Forelimb muscle (tissue), 1 donor: ENCODE measurements at regions not wholly inside any gene's neighbourhood (a gene's known extent, or its start where the extent isn't known, plus 50 kb on each side); places are given as distances from the start of the nearest gene placed in this dataset.

Experiments used
- DNase-seq: peaks from one replicate; pipeline ENCODE4 v3.0.0-alpha.2; 2013; ENCODE audit warnings: low read depth

- DNase-seq: no peak
Observed at GRCh38 chr10:130371156-130371555, 235.0 kb downstream of the GLRX3 start.

- DNase-seq: no peak
Observed at GRCh38 chr10:130371666-130372065, 235.5 kb downstream of the GLRX3 start.

GRCh38 chr10:130372222-130372621 is 236.0 kb downstream of the GLRX3 start:
- no peak for DNase-seq

GRCh38 chr10:130372866-130373265 is 236.7 kb downstream of the GLRX3 start:
- no peak for DNase-seq

- DNase-seq: no peak
Observed at GRCh38 chr10:130377986-130378540, 241.9 kb downstream of the GLRX3 start.

- no peak for DNase-seq
Observed at GRCh38 chr10:130378556-130379400, 242.6 kb downstream of the GLRX3 start.

GRCh38 chr10:130380056-130380455 is 243.9 kb downstream of the GLRX3 start:
- no peak for DNase-seq

GRCh38 chr10:130382031-130382430 is 245.8 kb downstream of the GLRX3 start:
- no peak for DNase-seq

GRCh38 chr10:130387936-130388580 is 251.9 kb downstream of the GLRX3 start:
- no peak for DNase-seq

GRCh38 chr10:130388746-130389145 is 252.6 kb downstream of the GLRX3 start:
- DNase-seq: no peak

GRCh38 chr10:130389906-130390305 is 253.7 kb downstream of the GLRX3 start:
- no peak for DNase-seq

- no peak for DNase-seq
Observed at GRCh38 chr10:130392031-130392430, 255.8 kb downstream of the GLRX3 start.

- no peak for DNase-seq
Observed at GRCh38 chr10:130393342-130393741, 257.2 kb downstream of the GLRX3 start.

GRCh38 chr10:130394832-130395231 is 258.6 kb downstream of the GLRX3 start:
- no peak for DNase-seq

GRCh38 chr10:130395248-130395936 is 259.2 kb downstream of the GLRX3 start:
- DNase-seq: no peak

GRCh38 chr10:130396044-130396443 is 259.9 kb downstream of the GLRX3 start:
- DNase-seq: no peak

- no peak for DNase-seq
Observed at GRCh38 chr10:130398090-130398994, 262.2 kb downstream of the GLRX3 start.

GRCh38 chr10:130399425-130399950 is 263.3 kb downstream of the GLRX3 start:
- DNase-seq: no peak

GRCh38 chr10:130400890-130401289 is 264.7 kb downstream of the GLRX3 start:
- no peak for DNase-seq

- no peak for DNase-seq
Observed at GRCh38 chr10:130401860-130402765, 265.9 kb downstream of the GLRX3 start.
